Esophagus squamous epithelium (tissue), 5 donors: ENCODE measurements at regions not wholly inside any gene's neighbourhood (a gene's known extent, or its start where the extent isn't known, plus 50 kb on each side); places are given as distances from the start of the nearest gene placed in this dataset.

ENCODE experiments used
- DNase-seq: peaks from one replicate; lab custom pipeline; 2025; lab: John Stamatoyannopoulos, UW
- H3K27ac ChIP-seq, 4 donors: fragments of 200-600 bp; sonication (generic); one replicate each; pipeline ENCODE4 v1.5.1; 2016 to 2019; ENCODE audit warnings: mild to moderate bottlenecking in 1 of 4
- H3K27me3 ChIP-seq, 4 donors: fragments of 200-600 bp; sonication (generic); 1 replicate in 3 of 4; 2 replicates in 1 of 4; pipeline versions ENCODE4 v1.5.1 to v1.6.0; 2017 to 2021; ENCODE audit warnings: antibody characterized with exemption in 1 of 4
- H3K36me3 ChIP-seq, 3 donors: fragments of 200-600 bp; sonication (generic); one replicate each; pipeline ENCODE4 v1.5.1; 2016 to 2019
- H3K4me1 ChIP-seq, 3 donors: fragments of 200-600 bp; sonication (generic); one replicate each; pipeline ENCODE4 v1.5.1; 2017 to 2019
- H3K4me3 ChIP-seq, 4 donors: fragments of 200-600 bp; sonication (generic); 1 replicate in 3 of 4; 2 replicates in 1 of 4; pipeline ENCODE4 v1.5.1; 2016 to 2019; ENCODE audit warnings: mild to moderate bottlenecking in 2 of 4, moderate library complexity in 1 of 4
- H3K9me3 ChIP-seq, 3 donors: fragments of 200-600 bp; sonication (generic); one replicate each; pipeline ENCODE4 v1.5.1; 2016 to 2019
- POLR2A ChIP-seq, 4 donors: fragments of 450-650 bp; IDR thresholded peaks; one replicate each; pipeline ENCODE4 v1.6.1; 2017; ENCODE audit warnings: antibody characterized with exemption in 4 of 4, mild to moderate bottlenecking in 4 of 4, moderate library complexity in 3 of 4
- WGBS, 2 donors: methylation state at CpG; one replicate each; pipeline ENCODE4 v1.1.5; 2018; 5-methylcytosine and 5-hydroxymethylcytosine counted together
- intact Hi-C: fragments of 100-400 bp; cut with DNase I; formaldehyde crosslinking; loops from one replicate; pipeline ENCODE4 v1.15.0; 2022
- TF ChIP-seq, protein P1 (sequence below), 6 experiments: fragments of 450-650 bp in 4 of 6; fragments of 200-600 bp in 2 of 6; sonication (generic) in 2 of 6; IDR thresholded peaks; one replicate each; pipeline ENCODE4 v1.5.1; 2016 to 2019; ENCODE audit warnings: antibody characterized with exemption in 6 of 6, mild to moderate bottlenecking in 4 of 6, moderate library complexity in 4 of 6
- donor health status: DM: yes; HTN: yes; CAD: no.

GRCh38 chr6:92911301-92911700, 508.1 kb downstream of the EPHA7 start:
- 75 to 100% methylated on average over 1 of the region's 1 CpG for WGBS, 2 donors
- intact Hi-C loops: no loop called here
- TF ChIP-seq, protein P1, sequence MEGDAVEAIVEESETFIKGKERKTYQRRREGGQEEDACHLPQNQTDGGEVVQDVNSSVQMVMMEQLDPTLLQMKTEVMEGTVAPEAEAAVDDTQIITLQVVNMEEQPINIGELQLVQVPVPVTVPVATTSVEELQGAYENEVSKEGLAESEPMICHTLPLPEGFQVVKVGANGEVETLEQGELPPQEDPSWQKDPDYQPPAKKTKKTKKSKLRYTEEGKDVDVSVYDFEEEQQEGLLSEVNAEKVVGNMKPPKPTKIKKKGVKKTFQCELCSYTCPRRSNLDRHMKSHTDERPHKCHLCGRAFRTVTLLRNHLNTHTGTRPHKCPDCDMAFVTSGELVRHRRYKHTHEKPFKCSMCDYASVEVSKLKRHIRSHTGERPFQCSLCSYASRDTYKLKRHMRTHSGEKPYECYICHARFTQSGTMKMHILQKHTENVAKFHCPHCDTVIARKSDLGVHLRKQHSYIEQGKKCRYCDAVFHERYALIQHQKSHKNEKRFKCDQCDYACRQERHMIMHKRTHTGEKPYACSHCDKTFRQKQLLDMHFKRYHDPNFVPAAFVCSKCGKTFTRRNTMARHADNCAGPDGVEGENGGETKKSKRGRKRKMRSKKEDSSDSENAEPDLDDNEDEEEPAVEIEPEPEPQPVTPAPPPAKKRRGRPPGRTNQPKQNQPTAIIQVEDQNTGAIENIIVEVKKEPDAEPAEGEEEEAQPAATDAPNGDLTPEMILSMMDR (IDR thresholded peaks at IDR 0.05): no peak
- TF ChIP-seq POLR2A (IDR thresholded peaks at IDR 0.05): no peak

DNA sequence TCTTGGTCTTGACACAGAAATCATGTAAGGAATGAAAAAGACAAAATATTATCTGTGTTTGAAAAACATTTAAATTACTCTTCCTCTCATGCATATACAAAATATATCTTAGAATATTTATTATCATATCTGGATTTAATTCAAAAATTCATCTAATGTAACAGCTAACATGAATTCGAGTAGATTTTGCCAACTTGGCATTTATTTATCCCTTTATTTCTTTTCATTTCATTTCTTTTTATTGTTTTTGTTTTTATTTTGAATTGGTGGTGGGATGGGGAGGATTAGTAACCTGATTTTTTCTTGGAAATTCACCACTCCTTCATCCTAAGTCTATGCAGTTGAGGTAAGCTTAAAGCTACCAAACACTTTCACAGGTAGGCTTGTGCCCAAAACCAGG, 508.7 kb downstream of the EPHA7 start:
- Histone ChIP-seq H3K4me1 (no peaks in the 10 kb centered on the region), H3K36me3 (no peaks in the 10 kb centered on the region), H3K27me3 (no peaks in the 10 kb centered on the region), H3K4me3 (no peak overlapping the region), H3K9me3 (no peaks in the 10 kb centered on the region), H3K27ac (no peak overlapping the region)
- intact Hi-C loops: no loop called here
- TF ChIP-seq, protein P1 (IDR thresholded peaks at IDR 0.05): no peak
- no peak for TF ChIP-seq POLR2A (IDR thresholded peaks at IDR 0.05)
- DNase-seq: no peak
- 39 to 56% methylated on average over 1 of the region's 1 CpG for WGBS, 2 donors

More at GRCh38 chr6:92911301-92911700, 508.1 kb downstream of the EPHA7 start:
- no peak overlapping the region for H3K4me3 ChIP-seq
- H3K9me3 ChIP-seq: no peaks in the 10 kb centered on the region
- H3K27ac ChIP-seq: no peak overlapping the region
- DNase-seq: no peak
- no peaks in the 10 kb centered on the region for H3K4me1 ChIP-seq
- no peaks in the 10 kb centered on the region for H3K36me3 ChIP-seq
- H3K27me3 ChIP-seq: no peaks in the 10 kb centered on the region

GRCh38 chr6:92906385-92906784, 513.0 kb downstream of the EPHA7 start:
- no peaks in the 10 kb centered on the region for H3K36me3 ChIP-seq
- intact Hi-C loops: no loop called here
- WGBS, 2 donors: 43 to 48% methylated on average over 1 of the region's 1 CpG
- no peaks in the 10 kb centered on the region for H3K9me3 ChIP-seq
- no peaks in the 10 kb centered on the region for H3K27me3 ChIP-seq
- no peaks in the 10 kb centered on the region for H3K4me1 ChIP-seq
- H3K27ac ChIP-seq: no peak overlapping the region
- no peak for DNase-seq
- H3K4me3 ChIP-seq: no peak overlapping the region
- no peak for TF ChIP-seq POLR2A (IDR thresholded peaks at IDR 0.05)
- TF ChIP-seq, protein P1 (IDR thresholded peaks at IDR 0.05): no peak

DNA sequence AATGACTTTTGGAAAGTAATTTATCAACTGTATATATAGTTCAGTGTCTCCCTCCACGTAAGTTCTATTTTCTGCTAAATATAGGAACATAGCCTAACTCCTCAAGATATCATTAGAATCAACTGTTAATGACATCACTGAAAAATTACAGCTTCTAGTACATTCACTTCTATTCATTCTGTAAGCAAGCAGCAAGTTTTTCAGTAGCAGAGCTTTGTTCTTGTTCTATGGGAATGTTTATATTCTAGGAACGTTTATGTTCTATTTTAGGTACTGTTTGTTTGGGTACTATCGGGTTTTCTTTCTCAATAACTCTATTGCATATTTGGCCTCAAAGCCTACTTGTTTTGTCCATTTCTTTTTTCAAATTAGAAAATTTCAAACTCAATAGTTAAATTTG, 525.6 kb downstream of the EPHA7 start:
- DNase-seq: no peak
- H3K4me3 ChIP-seq: no peak overlapping the region
- H3K36me3 ChIP-seq: no peaks in the 10 kb centered on the region
- no peaks in the 10 kb centered on the region for H3K27me3 ChIP-seq
- intact Hi-C loops: no loop called here
- TF ChIP-seq POLR2A (IDR thresholded peaks at IDR 0.05): no peak
- TF ChIP-seq, protein P1 (IDR thresholded peaks at IDR 0.05): no peak
- no peaks in the 10 kb centered on the region for H3K4me1 ChIP-seq
- WGBS, 2 donors: 9 to 24% methylated on average over 3 of the region's 3 CpGs
- no peak overlapping the region for H3K27ac ChIP-seq
- peaks cover 0 to 13% (median 6%) of the 10 kb centered on the region in 3 donors for H3K9me3 ChIP-seq

DNA sequence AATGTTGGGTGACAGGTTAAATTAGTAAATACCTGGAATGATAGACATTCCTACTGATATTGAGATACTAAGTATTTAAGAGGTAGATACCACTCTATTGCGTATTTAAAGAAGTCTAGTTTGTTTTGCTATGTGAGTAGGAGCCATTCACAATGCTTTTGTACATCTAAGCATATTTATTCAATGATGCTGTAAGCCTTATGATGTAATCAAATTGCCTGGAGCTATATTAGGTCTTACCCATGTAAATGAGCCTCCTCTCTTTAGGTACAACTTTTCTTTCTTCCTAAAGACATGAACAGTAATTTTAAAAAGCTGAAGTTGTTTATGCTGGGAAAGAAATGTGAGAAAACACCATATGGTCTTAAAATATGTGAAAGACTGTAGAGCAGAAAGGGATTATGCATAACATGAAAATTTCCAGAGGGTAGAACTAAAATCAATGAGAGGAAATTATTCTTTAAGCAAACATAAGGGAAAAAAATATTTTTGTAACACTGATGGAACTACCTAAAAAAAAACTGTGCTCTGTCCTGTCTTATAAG, 526.7 kb downstream of the EPHA7 start:
- WGBS, 2 donors: 64 to 78% methylated on average over 1 of the region's 1 CpG
- no peaks in the 10 kb centered on the region for H3K4me1 ChIP-seq
- intact Hi-C loops: no loop called here

More for the DNA sequence above, 526.7 kb downstream of the EPHA7 start:
- TF ChIP-seq, protein P1 (IDR thresholded peaks at IDR 0.05): no peak
- TF ChIP-seq POLR2A (IDR thresholded peaks at IDR 0.05): no peak
- peaks cover 0 to 13% (median 6%) of the 10 kb centered on the region in 3 donors for H3K9me3 ChIP-seq
- no peak for DNase-seq
- H3K27me3 ChIP-seq: no peaks in the 10 kb centered on the region
- no peaks in the 10 kb centered on the region for H3K36me3 ChIP-seq
- no peak overlapping the region for H3K27ac ChIP-seq
- no peak overlapping the region for H3K4me3 ChIP-seq
